Hepatocyte (in vitro differentiated cells): ENCODE measurements at regions not wholly inside any gene's neighbourhood (a gene's known extent, or its start where the extent isn't known, plus 50 kb on each side); places are given as distances from the start of the nearest gene placed in this dataset.

Experiments
- CTCF ChIP-seq: fragments of 200-600 bp; sonication (generic); IDR thresholded peaks from 2 replicates; pipeline ENCODE4 v1.5.1; 2016; ENCODE audit warnings: antibody characterized with exemption, mild to moderate bottlenecking; ENCODE audit not compliant: poor library complexity
- EZH2 ChIP-seq: fragments of 200-600 bp; sonication (generic); IDR thresholded peaks from 2 replicates; pipeline ENCODE4 v1.6.1; 2016; ENCODE audit warnings: antibody characterized with exemption, mild to moderate bottlenecking, borderline replicate concordance
- EZH2phosphoT487 ChIP-seq: fragments of 200-600 bp; sonication (generic); IDR thresholded peaks from one replicate; pipeline ENCODE4 v1.6.1; 2018; ENCODE audit warnings: antibody characterized with exemption, mild to moderate bottlenecking, low read depth, moderate library complexity; ENCODE audit not compliant: unreplicated experiment, severe bottlenecking

GRCh38 chr14:101368629-101369028, 192.7 kb upstream of the DIO3 start:
- no peak for TF ChIP-seq CTCF
- TF ChIP-seq EZH2phosphoT487 = no peak
- no peak for TF ChIP-seq EZH2
